ENCODE measurements at regions not wholly inside any gene's neighbourhood (a gene's known extent, or its start where the extent isn't known, plus 50 kb on each side); places are given as distances from the start of the nearest gene placed in this dataset.

DNA sequence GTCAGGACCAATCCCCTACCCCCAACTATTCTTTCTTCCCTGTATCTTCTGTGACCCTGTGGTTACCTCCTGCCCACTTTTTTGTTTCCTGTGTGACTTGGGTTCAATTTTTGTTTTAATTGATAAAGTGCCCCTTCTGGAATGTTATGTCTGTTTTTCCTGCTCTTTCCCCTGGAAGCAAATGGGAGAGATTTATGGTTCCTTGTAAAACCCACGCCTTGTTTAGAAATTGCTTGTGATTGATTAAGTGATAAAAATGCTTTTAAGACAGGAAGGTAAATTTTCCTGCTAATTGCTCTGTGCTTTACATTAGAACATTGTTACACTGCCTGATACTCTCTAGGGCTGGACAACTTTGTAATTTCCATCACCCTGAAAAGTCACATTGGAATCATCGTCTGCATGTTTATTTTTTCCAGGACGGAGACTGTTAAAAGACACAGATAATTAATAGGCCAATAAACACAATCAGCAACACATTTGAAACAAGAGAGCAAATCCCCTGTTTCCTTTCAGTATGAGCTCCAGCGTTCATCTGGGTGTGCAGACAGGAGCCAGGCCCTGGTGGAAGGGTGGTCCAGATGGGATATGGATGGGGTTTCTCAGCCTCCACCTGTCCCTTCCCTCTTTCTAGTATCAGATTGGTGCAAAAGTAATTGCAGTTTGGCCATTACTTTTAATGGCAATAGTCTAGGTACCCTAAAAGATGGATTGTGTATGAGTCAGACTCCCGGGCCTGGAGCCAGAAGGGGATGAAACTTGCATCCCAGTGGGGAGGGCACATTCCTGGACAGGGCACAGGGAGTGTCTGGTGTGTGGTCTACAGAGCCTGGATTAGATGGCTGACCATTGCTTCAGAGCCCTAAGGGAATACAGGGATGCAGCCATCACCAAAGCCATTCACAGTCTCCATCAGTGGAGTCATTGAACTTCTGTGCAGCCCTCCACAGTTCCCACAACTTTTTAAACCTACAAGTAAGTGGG lies 58.1 kb upstream of the AGBL1 start:
- Histone ChIP-seq H3K27ac (ENCODE audit: insufficient read depth, low read length, poor library complexity, severe bottlenecking) (no peak overlapping the region), H3K9me3 (ENCODE audit: control insufficient read depth in 2 of 2, low read length in 2 of 2) (no peaks in the 10 kb centered on the region), H3K4me1 (ENCODE audit: control insufficient read depth, insufficient read depth, low read length, poor library complexity, severe bottlenecking) (no peaks in the 10 kb centered on the region), H3K27me3 (ENCODE audit: control insufficient read depth, insufficient read depth, low read length) (peaks cover 5% of the 10 kb centered on the region), H3K36me3 (ENCODE audit: control insufficient read depth, insufficient read depth, low read length) (no peaks in the 10 kb centered on the region), H3K4me3 (ENCODE audit: low read depth, low read length) (no peak overlapping the region)
- ATAC-seq (ENCODE audit: low read depth in 2 of 2) = no peak
- Mint-ChIP-seq H3K4me1 (no peaks in the 10 kb centered on the region), H3K9me3 (no peaks in the 10 kb centered on the region), H3K4me3 (no peak overlapping the region), H3K36me3 (no peaks in the 10 kb centered on the region), H3K27ac (no peak overlapping the region), H3K27me3 (peaks cover 5% of the 10 kb centered on the region)
- DNase-seq = no peak

DNA sequence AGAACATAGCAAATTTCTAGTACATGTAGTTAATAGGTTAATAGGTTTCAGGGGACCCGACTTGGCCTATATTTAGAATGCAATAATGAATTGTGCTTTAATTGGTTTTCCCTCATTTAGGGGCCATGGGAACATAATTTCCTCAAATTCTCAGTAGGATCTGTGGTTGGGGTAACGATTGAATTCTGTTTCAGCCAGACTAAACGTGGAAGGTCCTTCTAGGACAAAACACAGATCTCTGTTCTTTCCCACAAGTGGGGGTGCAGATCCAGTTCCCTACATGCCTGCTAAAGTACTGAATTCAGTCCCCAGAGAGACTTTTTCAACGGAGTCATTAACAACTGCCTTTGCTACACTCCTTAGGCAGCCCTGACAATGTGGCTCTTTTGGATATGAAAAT lies 50.7 kb upstream of the AGBL1 start:
- DNase-seq (no peak), ATAC-seq (ENCODE audit: low read depth in 2 of 2) (no peak)
- H3K4me1 Mint-ChIP-seq = no peaks in the 10 kb centered on the region
- Histone ChIP-seq H3K4me3 (ENCODE audit: low read depth, low read length) (no peak overlapping the region), H3K27ac (ENCODE audit: insufficient read depth, low read length, poor library complexity, severe bottlenecking) (no peak overlapping the region), H3K36me3 (ENCODE audit: control insufficient read depth, insufficient read depth, low read length) (no peaks in the 10 kb centered on the region), H3K4me1 (ENCODE audit: control insufficient read depth, insufficient read depth, low read length, poor library complexity, severe bottlenecking) (no peaks in the 10 kb centered on the region), H3K9me3 (ENCODE audit: control insufficient read depth in 2 of 2, low read length in 2 of 2) (no peaks in the 10 kb centered on the region), H3K27me3 (ENCODE audit: control insufficient read depth, insufficient read depth, low read length) (no peaks in the 10 kb centered on the region)
- peaks cover 6% of the 10 kb centered on the region for H3K27me3 Mint-ChIP-seq
- peaks cover 0 to 1% (median 0%) of the 10 kb centered on the region in 7 donors for H3K9me3 Mint-ChIP-seq
- H3K27ac Mint-ChIP-seq = no peak overlapping the region
- no peaks in the 10 kb centered on the region for H3K36me3 Mint-ChIP-seq
- no peak overlapping the region for H3K4me3 Mint-ChIP-seq

All from CD4-positive, CD25-positive, alpha-beta regulatory T cell (primary cell).